ENCODE measurements at regions not wholly inside any gene's neighbourhood (a gene's known extent, or its start where the extent isn't known, plus 50 kb on each side); places are given as distances from the start of the nearest gene placed in this dataset.

GRCh38 chr1:234891427-234891826 lies 237.2 kb downstream of the TOMM20 start:
- CTCF ChIA-PET = no interaction called here
- H3K9me3 ChIP-seq (ENCODE audit: control insufficient read depth in 1 of 2, insufficient read depth in 1 of 2, low read depth in 1 of 2, low read length in 2 of 2) = no peaks in the 10 kb centered on the region
- H2AFZ ChIP-seq (ENCODE audit: low read depth, low read length, poor library complexity, severe bottlenecking) = no peak overlapping the region
- H3K79me2 ChIP-seq (ENCODE audit: insufficient read depth, low read length) = no peaks in the 10 kb centered on the region
- DNase-seq (ENCODE audit: low read depth, low spot score) (no peak), ATAC-seq (no peak)
- RAD21 ChIA-PET (ENCODE audit: low non-redundant PET in 1 of 2, low total read pairs in 2 of 2, uncharacterized antibody in 2 of 2, unreplicated experiment in 2 of 2) = no interaction called here
- H3K9me2 ChIP-seq (ENCODE audit: insufficient read depth) = no peaks in the 10 kb centered on the region
- intact Hi-C loops (cut with micrococcal nuclease) = no loop called here
- H3K27ac ChIP-seq (ENCODE audit: low read depth, low read length) = no peak overlapping the region
- no peaks in the 10 kb centered on the region for H3K36me3 ChIP-seq (ENCODE audit: control insufficient read depth in 1 of 2, insufficient read depth in 2 of 2, low read length in 2 of 2)
- H3K4me3 ChIP-seq (replicated peaks in 1 of 2; ENCODE audit: low read depth in 1 of 2, low read length in 2 of 2) = no peak overlapping the region
- no peak for TF ChIP-seq FOSL1 (IDR thresholded peaks at IDR 0.05; ENCODE audit: low read depth)
- no peak for TF ChIP-seq POLR2A (IDR thresholded peaks at IDR 0.05; ENCODE audit: borderline replicate concordance, extremely low read depth, insufficient read depth, insufficient read length)
- no peak for TF ChIP-seq YY1 (IDR thresholded peaks at IDR 0.05; ENCODE audit: extremely low read depth, insufficient replicate concordance, low read depth, low read length)
- no peak for TF ChIP-seq EZH2phosphoT487 (IDR thresholded peaks at IDR 0.05; ENCODE audit: borderline replicate concordance)
- TF ChIP-seq EZH2 (IDR thresholded peaks at IDR 0.05) = no peak
- TF ChIP-seq ZNF274 (IDR thresholded peaks at IDR 0.05; ENCODE audit: low read depth, low read length) = no peak
- TF ChIP-seq RAD21 (IDR thresholded peaks at IDR 0.05; ENCODE audit: low read depth) = no peak
- no peak for TF ChIP-seq REST (IDR thresholded peaks at IDR 0.05; ENCODE audit: low read depth)
- no peak for TF ChIP-seq CEBPB (IDR thresholded peaks at IDR 0.05; ENCODE audit: low read depth)
- TF ChIP-seq POLR2AphosphoS5 (IDR thresholded peaks at IDR 0.05; ENCODE audit: low read depth, low read length) = no peak
- TF ChIP-seq CTCF (IDR thresholded peaks at IDR 0.05 in 2 of 3, conservative IDR thresholded peaks at IDR 0.05 in 1 of 3; ENCODE audit: borderline replicate concordance in 1 of 3, insufficient read depth in 1 of 3, low read depth in 2 of 3, low read length in 2 of 3) = no peak
- no peak for TF ChIP-seq JUND (IDR thresholded peaks at IDR 0.05)
- no peak for TF ChIP-seq ZFX (IDR thresholded peaks at IDR 0.05)
- TF ChIP-seq ATF3 (IDR thresholded peaks at IDR 0.05) = no peak
- TF ChIP-seq TCF7L2 (IDR thresholded peaks at IDR 0.05; ENCODE audit: borderline replicate concordance, extremely low read depth, insufficient read depth, insufficient read length) = no peak
- TF ChIP-seq ZBTB33 (IDR thresholded peaks at IDR 0.05; ENCODE audit: extremely low read depth, insufficient replicate concordance, low read length) = no peak
- no peak for TF ChIP-seq EGR1 (IDR thresholded peaks at IDR 0.05; ENCODE audit: low read depth)
- TF ChIP-seq SP1 (IDR thresholded peaks at IDR 0.05; ENCODE audit: low read depth) = no peak
- POLR2A ChIA-PET = no interaction called here
- no TSS peak for BruUV-seq (replicated peaks)
- no peaks in the 10 kb centered on the region for H3K27me3 ChIP-seq (ENCODE audit: insufficient read depth, low read length)
- H3K4me2 ChIP-seq (ENCODE audit: low read length) = no peak overlapping the region
- peaks cover 0 to 4% of the 10 kb centered on the region in 2 experiments; a peak in 1 of 4 replicates for H3K4me1 ChIP-seq (ENCODE audit: control insufficient read depth in 1 of 2, insufficient read depth in 2 of 2, low read length in 2 of 2)
- H3K9ac ChIP-seq (ENCODE audit: low read length) = no peak overlapping the region
- H4K20me1 ChIP-seq (ENCODE audit: insufficient read depth) = no peaks in the 10 kb centered on the region
